GM21528 (cell line): ENCODE measurements at regions not wholly inside any gene's neighbourhood (a gene's known extent, or its start where the extent isn't known, plus 50 kb on each side); places are given as distances from the start of the nearest gene placed in this dataset.

Source experiments
- ATAC-seq: cut with Tn5 transposase; IDR thresholded peaks from one replicate; pipeline ENCODE4 v1.9.1; 2021; ENCODE audit warnings: mild to moderate bottlenecking, moderate library complexity; ENCODE audit not compliant: unreplicated experiment, low FRiP score

GRCh38 chr2:18849841-18850578, 260.6 kb upstream of the NT5C1B start:
- peak; percentile 94 for ATAC-seq

- no peak for ATAC-seq
Observed at GRCh38 chr2:18848646-18849045, 259.3 kb upstream of the NT5C1B start.

GRCh38 chr2:18845854-18846445, 256.6 kb upstream of the NT5C1B start:
- ATAC-seq, result no peak

GRCh38 chr2:18842836-18843235, 253.5 kb upstream of the NT5C1B start:
- ATAC-seq, result no peak

GRCh38 chr2:18841248-18842150, 252.1 kb upstream of the NT5C1B start:
- no peak for ATAC-seq

- ATAC-seq, result no peak
Observed at GRCh38 chr2:18837240-18837639, 247.9 kb upstream of the NT5C1B start.

- no peak for ATAC-seq
Observed at GRCh38 chr2:18836436-18836835, 247.1 kb upstream of the NT5C1B start.

- no peak for ATAC-seq
Observed at GRCh38 chr2:18835787-18836186, 246.4 kb upstream of the NT5C1B start.

GRCh38 chr2:18834341-18834740, 245.0 kb upstream of the NT5C1B start:
- ATAC-seq, result no peak

- ATAC-seq, result no peak
Observed at GRCh38 chr2:18833941-18834340, 244.6 kb upstream of the NT5C1B start.

GRCh38 chr2:18831916-18832510, 242.6 kb upstream of the NT5C1B start:
- no peak for ATAC-seq

- ATAC-seq, result no peak
Observed at GRCh38 chr2:18830962-18831361, 241.6 kb upstream of the NT5C1B start.

- ATAC-seq, result no peak
Observed at GRCh38 chr2:18829976-18830375, 240.6 kb upstream of the NT5C1B start.

- no peak for ATAC-seq
Observed at GRCh38 chr2:18829251-18829902, 240.0 kb upstream of the NT5C1B start.

- no peak for ATAC-seq
Observed at GRCh38 chr2:18828296-18828695, 238.9 kb upstream of the NT5C1B start.

GRCh38 chr2:18825838-18826237, 236.5 kb upstream of the NT5C1B start:
- ATAC-seq, result no peak

- ATAC-seq, result no peak
Observed at GRCh38 chr2:18824915-18825314, 235.5 kb upstream of the NT5C1B start.

GRCh38 chr2:18824325-18824790, 235.0 kb upstream of the NT5C1B start:
- ATAC-seq, result no peak

- no peak for ATAC-seq
Observed at GRCh38 chr2:18821431-18821830, 232.1 kb upstream of the NT5C1B start.

- no peak for ATAC-seq
Observed at GRCh38 chr2:18820966-18821365, 231.6 kb upstream of the NT5C1B start.
